Type B pancreatic cell (in vitro differentiated cells): ENCODE measurements at regions not wholly inside any gene's neighbourhood (a gene's known extent, or its start where the extent isn't known, plus 50 kb on each side); places are given as distances from the start of the nearest gene placed in this dataset.

Experiments
- DNase-seq: peaks from one replicate; pipeline ENCODE4 v3.0.0; 2021; ENCODE audit warnings: mixed read lengths; ENCODE audit not compliant: unreplicated experiment; ENCODE audit errors: extremely low spot score
- H3K27ac Mint-ChIP-seq: 2 replicates; pipeline ENCODE4 v1.8.0; 2021; ENCODE audit warnings: mild to moderate bottlenecking, mixed read lengths
- H3K27me3 Mint-ChIP-seq: 2 replicates; pipeline ENCODE4 v1.8.0; 2021; ENCODE audit warnings: mixed read lengths
- H3K36me3 Mint-ChIP-seq: 2 replicates; pipeline ENCODE4 v1.8.0; 2021; ENCODE audit warnings: mixed read lengths
- H3K4me1 Mint-ChIP-seq: one replicate; pipeline ENCODE4 v1.8.0; 2021; ENCODE audit warnings: mixed read lengths; ENCODE audit not compliant: unreplicated experiment
- H3K4me3 Mint-ChIP-seq: 2 replicates; pipeline ENCODE4 v1.8.0; 2021; ENCODE audit warnings: mild to moderate bottlenecking, mixed read lengths
- H3K9me3 Mint-ChIP-seq: 2 replicates; pipeline ENCODE4 v1.8.0; 2021; ENCODE audit warnings: mixed read lengths
- CTCF ChIP-seq: fragments of 200-600 bp; sonication (generic); conservative IDR thresholded peaks from 2 replicates; pipeline ENCODE4 v1.5.0; 2021; ENCODE audit warnings: antibody characterized with exemption, mild to moderate bottlenecking

- Mint-ChIP-seq H3K4me3 (no peak overlapping the region), H3K36me3 (no peaks in the 10 kb centered on the region), H3K9me3 (peaks cover 4% of the 10 kb centered on the region), H3K4me1 (peaks cover 4% of the 10 kb centered on the region), H3K27me3 (peaks cover 3% of the 10 kb centered on the region), H3K27ac (no peak overlapping the region)
- TF ChIP-seq CTCF: no peak
- DNase-seq: no peak
These were observed 59.1 kb upstream of the NT5E start for GRCh38 chr6:85390775-85391174.

- no peak for DNase-seq
- peaks cover 4% of the 10 kb centered on the region for H3K9me3 Mint-ChIP-seq
- peak overlapping the region; percentile 39 for H3K4me3 Mint-ChIP-seq
- H3K27ac Mint-ChIP-seq: peak overlapping the region; percentile 73
- no peak for TF ChIP-seq CTCF
- peaks cover 3% of the 10 kb centered on the region for H3K27me3 Mint-ChIP-seq
- no peaks in the 10 kb centered on the region for H3K4me1 Mint-ChIP-seq
- H3K36me3 Mint-ChIP-seq: no peaks in the 10 kb centered on the region
These were observed 59.7 kb upstream of the NT5E start for GRCh38 chr6:85390105-85390728.

GRCh38 chr6:85389151-85389797 lies 60.6 kb upstream of the NT5E start:
- no peak for DNase-seq
- Mint-ChIP-seq H3K36me3 (no peaks in the 10 kb centered on the region), H3K27ac (no peak overlapping the region), H3K4me3 (peak overlapping the region; percentile 27), H3K9me3 (peaks cover 4% of the 10 kb centered on the region), H3K4me1 (no peaks in the 10 kb centered on the region), H3K27me3 (peaks cover 3% of the 10 kb centered on the region)
- no peak for TF ChIP-seq CTCF

GRCh38 chr6:85388531-85388930 lies 61.4 kb upstream of the NT5E start:
- H3K36me3 Mint-ChIP-seq: no peaks in the 10 kb centered on the region
- H3K27ac Mint-ChIP-seq: no peak overlapping the region
- H3K9me3 Mint-ChIP-seq: peaks cover 4% of the 10 kb centered on the region
- H3K4me3 Mint-ChIP-seq: no peak overlapping the region
- H3K27me3 Mint-ChIP-seq: peaks cover 3% of the 10 kb centered on the region
- no peak for TF ChIP-seq CTCF
- no peaks in the 10 kb centered on the region for H3K4me1 Mint-ChIP-seq
- no peak for DNase-seq

GRCh38 chr6:85385636-85386315 lies 64.1 kb upstream of the NT5E start:
- H3K4me1 Mint-ChIP-seq: no peaks in the 10 kb centered on the region
- H3K4me3 Mint-ChIP-seq: no peak overlapping the region
- no peak overlapping the region for H3K27ac Mint-ChIP-seq
- H3K27me3 Mint-ChIP-seq: peaks cover 3% of the 10 kb centered on the region
- H3K36me3 Mint-ChIP-seq: no peaks in the 10 kb centered on the region
- no peak for TF ChIP-seq CTCF
- DNase-seq: no peak
- H3K9me3 Mint-ChIP-seq: peaks cover 4% of the 10 kb centered on the region
